Hematopoietic multipotent progenitor cell treated with erythropoietin and hydrocortisone succinate and interleukin-3 and kit ligand, for 15 days (in vitro differentiated cells): ENCODE measurements at regions not wholly inside any gene's neighbourhood (a gene's known extent, or its start where the extent isn't known, plus 50 kb on each side); places are given as distances from the start of the nearest gene placed in this dataset.
"Not testable (repeated sequence)": the region's sequence is repeated elsewhere in the genome, so short reads cannot be mapped to it uniquely, and the experiment has no call there.

Experiments
- DNase-seq: peaks from one replicate; pipeline ENCODE4 v3.0.0-alpha.2; 2015; ENCODE audit warnings: low spot score

GRCh38 chr20:57104651-57105204, 161.7 kb downstream of the BMP7 start:
- DNase-seq = no peak

GRCh38 chr20:57106030-57106682, 160.3 kb downstream of the BMP7 start:
- DNase-seq = no peak

- no peak for DNase-seq
Observed at GRCh38 chr20:57106692-57107091, 159.7 kb downstream of the BMP7 start.

GRCh38 chr20:57107208-57107607, 159.2 kb downstream of the BMP7 start:
- DNase-seq = no peak

- no peak for DNase-seq
Observed at GRCh38 chr20:57108218-57108617, 158.2 kb downstream of the BMP7 start.

GRCh38 chr20:57108742-57109570, 157.5 kb downstream of the BMP7 start:
- no peak for DNase-seq

- no peak for DNase-seq
Observed at GRCh38 chr20:57109571-57109953, 156.9 kb downstream of the BMP7 start.

GRCh38 chr20:57110121-57111027, 156.1 kb downstream of the BMP7 start:
- DNase-seq = not testable (repeated sequence)

- DNase-seq = no peak
Observed at GRCh38 chr20:57111028-57111373, 155.4 kb downstream of the BMP7 start.

- DNase-seq = no peak
Observed at GRCh38 chr20:57112448-57112847, 154.0 kb downstream of the BMP7 start.

- DNase-seq = no peak
Observed at GRCh38 chr20:57114290-57115005, 152.0 kb downstream of the BMP7 start.

- DNase-seq = no peak
Observed at GRCh38 chr20:57117296-57117695, 149.1 kb downstream of the BMP7 start.

GRCh38 chr20:57118107-57118769, 148.2 kb downstream of the BMP7 start:
- DNase-seq = no peak
